HCEC 1CT (cell line): ENCODE measurements at regions not wholly inside any gene's neighbourhood (a gene's known extent, or its start where the extent isn't known, plus 50 kb on each side); places are given as distances from the start of the nearest gene placed in this dataset.
"Not testable (repeated sequence)": the region's sequence is repeated elsewhere in the genome, so short reads cannot be mapped to it uniquely, and the experiment has no call there.

Experiments used
- DNase-seq: peaks from one replicate; pipeline ENCODE4 v3.0.0-alpha.2; 2017

GRCh38 chr2:91839904-91840868 lies 3031.0 kb upstream of the TEKT4 start:
- no peak for DNase-seq

GRCh38 chr2:91842264-91842663 lies 3029.0 kb upstream of the TEKT4 start:
- DNase-seq: not testable (repeated sequence)

- not testable (repeated sequence) for DNase-seq
These were observed 3028.3 kb upstream of the TEKT4 start for GRCh38 chr2:91842913-91843312.

- not testable (repeated sequence) for DNase-seq
These were observed 3027.3 kb upstream of the TEKT4 start for GRCh38 chr2:91843723-91844450.

- not testable (repeated sequence) for DNase-seq
These were observed 3026.8 kb upstream of the TEKT4 start for GRCh38 chr2:91844451-91844825.

GRCh38 chr2:91846388-91846787 lies 3024.8 kb upstream of the TEKT4 start:
- not testable (repeated sequence) for DNase-seq

- DNase-seq: not testable (repeated sequence)
These were observed 3019.4 kb upstream of the TEKT4 start for GRCh38 chr2:91851689-91852420.

GRCh38 chr2:91856971-91857370 lies 3014.3 kb upstream of the TEKT4 start:
- not testable (repeated sequence) for DNase-seq

GRCh38 chr2:91857711-91858110 lies 3013.5 kb upstream of the TEKT4 start:
- DNase-seq: not testable (repeated sequence)

GRCh38 chr2:91871716-91872115 lies 2999.5 kb upstream of the TEKT4 start:
- DNase-seq: not testable (repeated sequence)

- not testable (repeated sequence) for DNase-seq
These were observed 2997.8 kb upstream of the TEKT4 start for GRCh38 chr2:91873416-91873815.

- not testable (repeated sequence) for DNase-seq
These were observed 2993.5 kb upstream of the TEKT4 start for GRCh38 chr2:91877658-91878210.

GRCh38 chr2:91895091-91895490 lies 2976.1 kb upstream of the TEKT4 start:
- peak; percentile 0 for DNase-seq

GRCh38 chr2:91917602-91918001 lies 2953.6 kb upstream of the TEKT4 start:
- not testable (repeated sequence) for DNase-seq
